GM12874 (cell line): ENCODE measurements at regions not wholly inside any gene's neighbourhood (a gene's known extent, or its start where the extent isn't known, plus 50 kb on each side); places are given as distances from the start of the nearest gene placed in this dataset.

Experiments
- CTCF ChIP-seq: IDR thresholded peaks from 2 replicates; pipeline ENCODE4 v1.5.1; 2011; ENCODE audit warnings: low read depth, mild to moderate bottlenecking, control low read depth, low read length, moderate library complexity; ENCODE audit not compliant: insufficient read depth

GRCh38 chr6:105763866-105764265, 322.3 kb upstream of the PRDM1 start:
- no peak for TF ChIP-seq CTCF

- TF ChIP-seq CTCF, result no peak
These were observed 325.4 kb upstream of the PRDM1 start for GRCh38 chr6:105760746-105761145.

- TF ChIP-seq CTCF, result no peak
These were observed 326.2 kb upstream of the PRDM1 start for GRCh38 chr6:105759946-105760345.

- no peak for TF ChIP-seq CTCF
These were observed 327.1 kb upstream of the PRDM1 start for GRCh38 chr6:105759015-105759414.

GRCh38 chr6:105757512-105758200, 328.5 kb upstream of the PRDM1 start:
- no peak for TF ChIP-seq CTCF

GRCh38 chr6:105755885-105756284, 330.3 kb upstream of the PRDM1 start:
- no peak for TF ChIP-seq CTCF

- no peak for TF ChIP-seq CTCF
These were observed 332.4 kb upstream of the PRDM1 start for GRCh38 chr6:105753620-105754211.
